ENCODE measurements at regions not wholly inside any gene's neighbourhood (a gene's known extent, or its start where the extent isn't known, plus 50 kb on each side); places are given as distances from the start of the nearest gene placed in this dataset.

DNA sequence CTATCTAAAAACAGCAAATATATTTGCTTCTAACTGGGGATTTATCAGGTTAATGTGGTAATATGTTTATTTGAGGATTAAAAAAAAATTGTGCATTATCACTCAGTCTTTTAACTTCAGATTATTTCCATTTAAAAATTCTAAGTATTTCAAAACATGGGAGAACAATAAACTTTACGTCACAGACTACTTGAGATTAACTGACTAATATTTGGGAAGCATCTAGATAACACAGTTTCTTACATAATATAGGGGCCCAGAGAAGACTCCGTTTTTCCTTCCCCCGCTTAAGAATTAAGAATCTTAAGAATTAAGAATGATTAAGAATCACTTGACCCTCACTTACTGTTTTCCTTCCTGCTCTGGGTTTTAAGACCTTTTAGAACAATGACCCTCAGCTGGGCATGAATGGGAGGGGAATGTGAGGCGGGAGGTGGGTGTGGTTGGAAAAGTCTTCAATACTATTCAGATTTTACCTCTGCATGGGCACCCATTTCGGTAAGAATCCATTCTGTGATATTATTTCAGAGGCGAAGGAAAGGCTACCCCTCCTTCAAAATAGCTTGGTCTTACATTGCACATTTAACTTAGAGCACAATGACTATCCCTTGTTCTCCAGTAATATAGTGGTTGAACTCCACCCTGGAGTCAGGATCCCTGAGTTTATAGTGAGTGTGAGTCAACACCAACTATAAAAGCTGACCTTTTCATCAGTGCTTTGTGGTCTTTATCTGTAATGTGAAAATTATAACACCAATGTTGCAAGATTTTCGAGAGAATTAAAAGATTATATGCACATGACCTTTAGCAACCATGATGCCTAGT is 821.3 kb downstream of the USP25 start:
- Mint-ChIP-seq H3K27ac (no peak overlapping the region), H3K36me3 (ENCODE audit: low read depth) (no peaks in the 10 kb centered on the region), H3K9me3 (ENCODE audit: low read depth) (no peaks in the 10 kb centered on the region), H3K27me3 (no peaks in the 10 kb centered on the region), H3K4me1 (no peaks in the 10 kb centered on the region), H3K4me3 (no peak overlapping the region)
- ATAC-seq, result no peak
- DNase-seq, result no peak
- intact Hi-C loops (cut with DNase I, micrococcal nuclease), result no loop called here
- ChIA-PET CTCF (no interaction called here), POLR2A (no interaction called here)

DNA sequence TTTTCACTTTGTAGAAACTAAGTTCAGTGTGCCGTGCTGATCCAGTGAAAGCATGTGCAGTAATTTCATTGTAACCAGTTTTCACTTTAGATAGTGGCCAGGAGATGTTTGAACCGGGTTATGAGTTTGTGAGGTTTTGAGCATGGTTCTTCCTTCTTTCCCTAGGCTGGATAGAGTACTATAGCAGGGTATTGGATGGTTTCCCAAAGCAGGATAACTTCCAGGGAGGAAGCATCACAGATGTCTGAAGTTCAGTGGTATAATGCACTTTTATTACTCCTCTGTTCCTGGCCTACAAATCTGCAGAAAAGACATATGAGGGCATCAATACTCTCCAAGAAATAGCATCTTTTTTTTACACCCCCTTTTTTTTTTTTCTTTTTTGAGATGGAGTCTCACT is 823.1 kb downstream of the USP25 start:
- ChIA-PET CTCF (no interaction called here), POLR2A (no interaction called here)
- H3K27ac Mint-ChIP-seq, result no peak overlapping the region
- no peaks in the 10 kb centered on the region for H3K27me3 Mint-ChIP-seq
- DNase-seq, result no peak
- ATAC-seq, result no peak
- H3K4me1 Mint-ChIP-seq, result no peaks in the 10 kb centered on the region
- intact Hi-C loops (cut with DNase I, micrococcal nuclease), result no loop called here
- H3K9me3 Mint-ChIP-seq (ENCODE audit: low read depth), result no peaks in the 10 kb centered on the region
- no peaks in the 10 kb centered on the region for H3K36me3 Mint-ChIP-seq (ENCODE audit: low read depth)
- no peak overlapping the region for H3K4me3 Mint-ChIP-seq

DNA sequence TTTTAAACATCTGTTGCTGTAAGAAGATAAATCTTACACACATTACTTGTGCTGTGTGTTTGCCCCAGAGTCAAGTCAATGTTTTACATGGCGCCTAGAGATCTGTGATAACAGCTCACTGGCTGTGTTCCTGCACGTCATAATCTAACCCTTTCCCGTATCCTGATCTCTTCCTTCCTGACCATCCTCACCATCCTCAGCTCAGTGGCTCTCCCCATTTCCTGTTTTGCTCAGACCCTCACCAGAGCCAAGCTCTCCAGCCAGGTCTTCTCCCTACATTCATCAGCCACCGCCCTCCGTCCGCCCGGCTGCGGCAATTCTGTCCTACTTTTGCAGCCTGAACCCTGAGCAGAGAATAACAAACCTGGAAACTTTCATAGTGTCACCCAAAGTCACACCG is 824.7 kb downstream of the USP25 start:
- Mint-ChIP-seq H3K4me1 (no peaks in the 10 kb centered on the region), H3K4me3 (no peak overlapping the region), H3K27ac (no peak overlapping the region), H3K9me3 (ENCODE audit: low read depth) (no peaks in the 10 kb centered on the region), H3K27me3 (no peaks in the 10 kb centered on the region), H3K36me3 (ENCODE audit: low read depth) (no peaks in the 10 kb centered on the region)
- ATAC-seq (no peak), DNase-seq (no peak)
- ChIA-PET POLR2A (no interaction called here), CTCF (interaction anchor here (0.8 kb wide), 1 partner anchor 439 kb away, joined by 4 read pairs; no protein-coding TSS in a partner anchor)
- intact Hi-C loops (cut with DNase I, micrococcal nuclease), result no loop called here

DNA sequence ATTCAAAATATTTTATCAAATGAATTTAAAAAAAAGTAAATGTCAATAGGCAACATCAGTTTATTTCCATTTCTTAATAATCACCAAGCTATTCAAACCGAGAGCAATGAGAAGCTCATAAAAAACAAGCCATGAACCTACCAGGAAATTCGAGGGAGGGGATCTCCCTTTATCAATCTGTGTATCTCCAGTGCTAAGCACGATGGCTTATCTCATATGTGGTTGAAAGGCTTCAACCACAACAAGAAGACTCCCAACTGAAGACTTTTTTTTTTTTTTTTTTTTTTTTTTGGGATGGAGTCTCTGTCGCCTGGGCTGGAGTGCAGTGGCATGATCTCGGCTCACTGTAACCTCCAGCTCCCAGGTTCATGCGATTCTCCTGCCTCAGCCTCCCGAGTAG is 833.3 kb downstream of the USP25 start:
- Mint-ChIP-seq H3K4me3 (no peak overlapping the region), H3K9me3 (ENCODE audit: low read depth) (no peaks in the 10 kb centered on the region), H3K27ac (no peak overlapping the region), H3K36me3 (ENCODE audit: low read depth) (no peaks in the 10 kb centered on the region), H3K27me3 (no peaks in the 10 kb centered on the region), H3K4me1 (no peaks in the 10 kb centered on the region)
- CTCF ChIA-PET, result no interaction called here
- DNase-seq (no peak), ATAC-seq (no peak)
- POLR2A ChIA-PET, result no interaction called here
- intact Hi-C loops (cut with DNase I, micrococcal nuclease), result no loop called here

DNA sequence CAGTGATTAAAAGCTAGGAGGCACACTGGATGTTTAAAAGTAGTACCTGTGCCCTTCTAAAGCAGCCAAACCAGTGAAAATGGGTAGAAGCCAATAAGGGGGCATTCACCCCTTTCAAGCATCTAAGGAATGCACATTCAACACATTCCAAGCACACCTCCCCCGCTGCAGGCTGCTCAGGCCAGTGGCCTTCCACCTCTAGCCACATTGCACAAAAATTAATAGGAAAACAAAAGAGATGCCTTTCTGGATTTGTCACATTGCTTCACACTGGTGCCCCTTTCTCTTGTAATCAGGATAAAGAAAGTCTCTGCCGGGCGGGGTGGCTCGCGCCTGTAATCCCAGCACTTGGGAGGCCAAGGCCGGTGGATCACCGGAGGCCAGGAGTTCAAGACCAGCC is 834.0 kb downstream of the USP25 start:
- Mint-ChIP-seq H3K9me3 (ENCODE audit: low read depth) (no peaks in the 10 kb centered on the region), H3K27ac (no peak overlapping the region), H3K4me1 (no peaks in the 10 kb centered on the region), H3K36me3 (ENCODE audit: low read depth) (no peaks in the 10 kb centered on the region), H3K4me3 (no peak overlapping the region), H3K27me3 (no peaks in the 10 kb centered on the region)
- ChIA-PET POLR2A (no interaction called here), CTCF (no interaction called here)
- intact Hi-C loops (cut with DNase I, micrococcal nuclease), result no loop called here
- no peak for DNase-seq
- no peak for ATAC-seq

DNA sequence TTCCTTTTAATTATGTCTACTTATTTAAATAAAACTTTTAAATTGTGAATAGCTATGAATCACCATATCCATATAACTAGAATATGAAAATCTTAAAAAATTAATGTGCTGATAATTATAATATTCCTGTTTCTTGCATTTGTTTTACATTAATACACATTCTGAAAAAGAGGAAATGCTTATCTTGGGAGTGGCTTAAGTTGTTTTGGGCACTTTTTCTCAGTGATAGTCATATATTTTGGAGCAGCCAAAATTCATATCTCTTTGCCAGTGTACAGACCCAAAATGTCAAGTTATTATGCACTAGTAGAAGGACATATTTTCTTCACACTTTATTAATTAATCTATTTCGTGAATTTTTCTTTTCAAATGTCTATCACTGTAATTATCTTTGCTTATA is 838.5 kb downstream of the USP25 start:
- Mint-ChIP-seq H3K36me3 (ENCODE audit: low read depth) (no peaks in the 10 kb centered on the region), H3K27ac (no peak overlapping the region), H3K4me3 (no peak overlapping the region), H3K9me3 (ENCODE audit: low read depth) (no peaks in the 10 kb centered on the region), H3K27me3 (no peaks in the 10 kb centered on the region), H3K4me1 (no peaks in the 10 kb centered on the region)
- ATAC-seq (no peak), DNase-seq (no peak)
- ChIA-PET CTCF (no interaction called here), POLR2A (no interaction called here)
- intact Hi-C loops (cut with DNase I, micrococcal nuclease), result no loop called here

GRCh38 chr21:16568661-16569060 is 838.9 kb downstream of the USP25 start:
- H3K9me3 Mint-ChIP-seq (ENCODE audit: low read depth), result no peaks in the 10 kb centered on the region
- POLR2A ChIA-PET, result no interaction called here
- DNase-seq, result no peak
- no peak overlapping the region for H3K27ac Mint-ChIP-seq
- CTCF ChIA-PET, result no interaction called here
- H3K36me3 Mint-ChIP-seq (ENCODE audit: low read depth), result no peaks in the 10 kb centered on the region
- intact Hi-C loops (cut with DNase I, micrococcal nuclease), result no loop called here
- H3K4me1 Mint-ChIP-seq, result no peaks in the 10 kb centered on the region
- H3K4me3 Mint-ChIP-seq, result no peak overlapping the region
- H3K27me3 Mint-ChIP-seq, result no peaks in the 10 kb centered on the region
- no peak for ATAC-seq

DNA sequence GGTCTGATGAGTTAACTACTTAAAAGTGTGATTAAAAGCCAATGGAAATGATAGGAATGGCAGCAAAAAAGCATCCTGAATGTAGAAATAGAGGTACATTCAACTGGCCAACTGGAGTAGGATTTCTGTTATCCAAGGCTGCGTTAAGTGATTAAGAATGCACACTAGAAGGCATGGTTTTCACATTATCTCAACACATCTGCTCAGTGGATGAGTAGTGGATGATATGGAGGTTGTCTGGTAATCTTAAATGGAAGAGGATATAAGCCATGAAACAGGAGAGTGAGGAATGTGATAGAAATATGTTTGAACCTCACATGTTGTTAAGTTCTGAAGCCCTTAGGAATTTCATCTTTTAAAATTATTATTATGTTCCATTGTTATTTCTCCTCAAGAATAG is 839.9 kb downstream of the USP25 start:
- H3K4me3 Mint-ChIP-seq, result no peak overlapping the region
- ChIA-PET CTCF (no interaction called here), POLR2A (no interaction called here)
- no peak overlapping the region for H3K27ac Mint-ChIP-seq
- intact Hi-C loops (cut with DNase I, micrococcal nuclease), result no loop called here
- no peaks in the 10 kb centered on the region for H3K27me3 Mint-ChIP-seq
- no peaks in the 10 kb centered on the region for H3K36me3 Mint-ChIP-seq (ENCODE audit: low read depth)
- no peaks in the 10 kb centered on the region for H3K4me1 Mint-ChIP-seq
- H3K9me3 Mint-ChIP-seq (ENCODE audit: low read depth), result no peaks in the 10 kb centered on the region
- no peak for ATAC-seq
- no peak for DNase-seq

- no peaks in the 10 kb centered on the region for H3K9me3 Mint-ChIP-seq (ENCODE audit: low read depth)
Measured at GRCh38 chr21:16570171-16570570, 840.4 kb downstream of the USP25 start.

DNA sequence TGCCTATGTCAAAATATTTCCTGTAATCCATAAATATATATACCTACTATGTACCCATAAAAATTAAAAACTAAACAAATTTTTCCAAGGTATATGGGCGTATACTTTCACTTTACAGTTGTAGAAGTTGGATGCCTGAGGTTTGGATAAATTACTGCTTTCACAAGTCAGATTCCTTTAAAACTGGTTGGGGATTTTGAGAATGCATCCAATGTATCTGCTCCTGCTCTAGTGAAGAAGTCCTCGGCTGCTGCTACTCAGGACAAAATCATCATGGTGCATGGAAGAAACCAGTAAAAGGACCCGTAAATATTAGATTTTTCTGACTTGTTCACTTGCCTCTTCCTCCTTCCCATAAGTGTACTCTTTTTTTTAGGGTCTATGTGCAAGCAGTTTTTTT is 841.1 kb downstream of the USP25 start:
- ATAC-seq (no peak), DNase-seq (no peak)
- POLR2A ChIA-PET, result no interaction called here
- Mint-ChIP-seq H3K27ac (no peak overlapping the region), H3K27me3 (no peaks in the 10 kb centered on the region), H3K4me1 (no peaks in the 10 kb centered on the region), H3K36me3 (ENCODE audit: low read depth) (no peaks in the 10 kb centered on the region), H3K9me3 (ENCODE audit: low read depth) (no peaks in the 10 kb centered on the region), H3K4me3 (no peak overlapping the region)
- intact Hi-C loops (cut with DNase I, micrococcal nuclease), result no loop called here
- CTCF ChIA-PET, result no interaction called here

More at GRCh38 chr21:16570171-16570570, 840.4 kb downstream of the USP25 start:
- Mint-ChIP-seq H3K27ac (no peak overlapping the region), H3K36me3 (ENCODE audit: low read depth) (no peaks in the 10 kb centered on the region), H3K27me3 (no peaks in the 10 kb centered on the region), H3K4me3 (no peak overlapping the region), H3K4me1 (no peaks in the 10 kb centered on the region)
- intact Hi-C loops (cut with DNase I, micrococcal nuclease), result no loop called here
- POLR2A ChIA-PET, result no interaction called here
- DNase-seq (no peak), ATAC-seq (no peak)
- CTCF ChIA-PET, result no interaction called here

DNA sequence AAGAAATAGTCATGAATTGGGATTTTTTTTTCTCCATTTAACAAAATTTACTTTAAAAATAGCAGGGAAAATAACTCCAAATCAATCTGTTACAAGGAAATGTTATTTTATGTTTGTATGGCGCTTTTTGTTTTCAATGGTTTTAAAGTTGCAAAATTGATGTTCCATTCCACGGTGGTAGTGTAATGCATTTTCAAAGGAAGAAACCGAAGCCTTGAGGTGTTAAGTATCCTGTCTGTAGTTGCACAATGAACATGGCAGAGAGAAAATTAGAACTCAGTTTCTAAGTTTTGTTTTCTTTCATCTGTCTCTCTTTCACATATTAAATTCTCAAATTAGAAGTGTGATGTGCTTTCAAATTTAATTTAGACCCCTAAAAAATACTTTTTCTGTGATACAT is 841.8 kb downstream of the USP25 start:
- POLR2A ChIA-PET, result no interaction called here

DNA sequence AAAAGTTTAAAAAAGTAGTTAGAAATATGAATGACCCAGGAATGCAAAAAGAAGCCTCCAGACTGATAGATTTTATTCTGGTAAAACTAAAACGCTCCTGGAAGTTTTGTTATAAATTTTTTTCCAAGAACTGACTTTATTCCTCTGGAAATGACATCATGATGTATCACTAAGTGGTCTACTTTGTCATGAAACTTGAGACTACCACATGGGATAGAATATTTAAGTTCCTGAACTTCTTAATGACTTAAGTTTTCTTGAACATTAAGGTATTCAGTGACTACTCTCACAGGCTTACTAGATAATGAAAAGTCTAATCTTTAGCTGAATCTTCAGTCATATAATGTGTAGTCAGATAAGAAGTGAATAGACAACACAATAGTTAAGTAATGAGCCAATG is 842.2 kb downstream of the USP25 start:
- no peak overlapping the region for H3K27ac Mint-ChIP-seq
- intact Hi-C loops (cut with DNase I, micrococcal nuclease), result no loop called here
- CTCF ChIA-PET, result no interaction called here

More for the DNA sequence above, 841.8 kb downstream of the USP25 start:
- Mint-ChIP-seq H3K4me1 (no peaks in the 10 kb centered on the region), H3K27me3 (no peaks in the 10 kb centered on the region), H3K27ac (no peak overlapping the region), H3K4me3 (no peak overlapping the region), H3K9me3 (ENCODE audit: low read depth) (no peaks in the 10 kb centered on the region), H3K36me3 (ENCODE audit: low read depth) (no peaks in the 10 kb centered on the region)
- CTCF ChIA-PET, result no interaction called here
- intact Hi-C loops (cut with DNase I, micrococcal nuclease), result no loop called here
- DNase-seq (no peak), ATAC-seq (no peak)

DNA sequence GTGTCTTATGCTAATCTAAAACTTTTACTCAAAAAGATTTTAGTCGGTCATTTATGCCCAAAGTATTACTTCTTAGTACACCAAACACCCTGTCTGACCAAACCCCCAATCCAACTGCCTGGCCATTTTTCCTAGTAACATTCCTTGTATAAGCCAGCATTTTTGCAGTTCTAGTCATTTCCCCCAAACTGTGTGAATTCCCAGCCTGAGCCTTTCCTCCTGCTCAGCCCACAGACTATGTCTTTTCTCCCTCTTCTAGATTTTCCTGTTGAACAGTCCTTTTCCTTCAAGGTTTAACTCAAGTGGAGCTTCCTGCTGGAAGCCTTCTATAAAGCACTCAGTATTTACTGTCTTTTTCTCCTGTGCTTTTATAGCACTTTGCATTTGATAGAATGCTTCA is 843.8 kb downstream of the USP25 start:
- H3K9me3 Mint-ChIP-seq (ENCODE audit: low read depth), result no peaks in the 10 kb centered on the region
- H3K27me3 Mint-ChIP-seq, result no peaks in the 10 kb centered on the region
- no peaks in the 10 kb centered on the region for H3K36me3 Mint-ChIP-seq (ENCODE audit: low read depth)
- no peak overlapping the region for H3K4me3 Mint-ChIP-seq
- DNase-seq (no peak), ATAC-seq (no peak)
- no peaks in the 10 kb centered on the region for H3K4me1 Mint-ChIP-seq
- ChIA-PET CTCF (interaction anchor here (0.6 kb wide), 1 partner anchor 419 kb away, joined by 4 read pairs; no protein-coding TSS in a partner anchor), POLR2A (no interaction called here)
- H3K27ac Mint-ChIP-seq, result no peak overlapping the region
- intact Hi-C loops (cut with DNase I, micrococcal nuclease), result no loop called here

More for the DNA sequence above, 842.2 kb downstream of the USP25 start:
- Mint-ChIP-seq H3K9me3 (ENCODE audit: low read depth) (no peaks in the 10 kb centered on the region), H3K27me3 (no peaks in the 10 kb centered on the region), H3K36me3 (ENCODE audit: low read depth) (no peaks in the 10 kb centered on the region), H3K4me3 (no peak overlapping the region), H3K4me1 (no peaks in the 10 kb centered on the region)
- ATAC-seq (no peak), DNase-seq (no peak)
- POLR2A ChIA-PET, result no interaction called here
